ENCODE measurements at regions not wholly inside any gene's neighbourhood (a gene's known extent, or its start where the extent isn't known, plus 50 kb on each side); places are given as distances from the start of the nearest gene placed in this dataset.

DNA sequence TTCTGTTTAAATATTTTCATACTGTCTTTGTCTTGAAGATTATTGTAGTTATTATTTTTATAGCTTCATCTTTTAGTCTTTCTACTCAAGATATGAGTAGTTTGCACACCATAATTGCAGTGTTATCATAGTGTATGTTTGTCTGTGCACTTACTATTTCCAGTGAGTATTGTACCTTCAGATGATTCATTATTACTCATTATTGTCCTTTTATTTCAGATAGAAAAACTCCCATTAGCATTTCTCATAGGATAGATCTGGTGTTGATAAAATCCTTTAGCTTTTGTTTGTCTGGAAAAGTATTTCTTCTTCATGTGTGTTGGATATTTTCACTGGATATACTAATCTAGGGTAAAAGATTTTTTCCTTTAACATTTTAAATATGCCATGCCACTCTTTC lies 646.2 kb upstream of the GRM3 start (continued):
- TF ChIP-seq EZH2 (IDR thresholded peaks at IDR 0.05; ENCODE audit: low read depth, low read length, severe bottlenecking) (no peak), EGR1 (IDR thresholded peaks at IDR 0.05; ENCODE audit: borderline replicate concordance, low read depth, low read length) (no peak)

All from H1 (cell line).